ENCODE measurements at regions not wholly inside any gene's neighbourhood (a gene's known extent, or its start where the extent isn't known, plus 50 kb on each side); places are given as distances from the start of the nearest gene placed in this dataset.

GRCh38 chr20:10897336-10897735 is 223.5 kb upstream of the JAG1 start:
- Histone ChIP-seq H3K27me3 (ENCODE audit: insufficient read depth, low read length) (no peaks in the 10 kb centered on the region), H3K4me3 (ENCODE audit: low read depth, low read length) (no peak overlapping the region), H3K4me1 (ENCODE audit: control insufficient read depth, insufficient read depth, low read length, unreplicated experiment) (peaks cover 5% of the 10 kb centered on the region), H3K36me3 (ENCODE audit: insufficient read depth, low read length) (no peaks in the 10 kb centered on the region), H2AFZ (ENCODE audit: low read length, unreplicated experiment) (no peak overlapping the region), H3K27ac (ENCODE audit: low read depth, low read length) (no peak overlapping the region), H3K79me2 (ENCODE audit: control insufficient read depth, insufficient read depth, low read length, unreplicated experiment) (no peaks in the 10 kb centered on the region)

GRCh38 chr20:10898552-10898951 is 224.8 kb upstream of the JAG1 start:
- Histone ChIP-seq H3K36me3 (ENCODE audit: insufficient read depth, low read length) (no peaks in the 10 kb centered on the region), H2AFZ (ENCODE audit: low read length, unreplicated experiment) (no peak overlapping the region), H3K4me3 (ENCODE audit: low read depth, low read length) (no peak overlapping the region), H3K79me2 (ENCODE audit: control insufficient read depth, insufficient read depth, low read length, unreplicated experiment) (no peaks in the 10 kb centered on the region), H3K27ac (ENCODE audit: low read depth, low read length) (no peak overlapping the region), H3K27me3 (ENCODE audit: insufficient read depth, low read length) (no peaks in the 10 kb centered on the region), H3K4me1 (ENCODE audit: control insufficient read depth, insufficient read depth, low read length, unreplicated experiment) (peaks cover 5% of the 10 kb centered on the region)

- peaks cover 5% of the 10 kb centered on the region for H3K4me1 ChIP-seq (ENCODE audit: control insufficient read depth, insufficient read depth, low read length, unreplicated experiment)
- H3K27ac ChIP-seq (ENCODE audit: low read depth, low read length), result no peak overlapping the region
- H2AFZ ChIP-seq (ENCODE audit: low read length, unreplicated experiment), result no peak overlapping the region
- H3K79me2 ChIP-seq (ENCODE audit: control insufficient read depth, insufficient read depth, low read length, unreplicated experiment), result no peaks in the 10 kb centered on the region
- no peaks in the 10 kb centered on the region for H3K36me3 ChIP-seq (ENCODE audit: insufficient read depth, low read length)
- H3K27me3 ChIP-seq (ENCODE audit: insufficient read depth, low read length), result no peaks in the 10 kb centered on the region
- no peak overlapping the region for H3K4me3 ChIP-seq (ENCODE audit: low read depth, low read length)
Measured at GRCh38 chr20:10902174-10902573, 228.4 kb upstream of the JAG1 start.

GRCh38 chr20:10902576-10903282 is 228.9 kb upstream of the JAG1 start:
- Histone ChIP-seq H2AFZ (ENCODE audit: low read length, unreplicated experiment) (no peak overlapping the region), H3K79me2 (ENCODE audit: control insufficient read depth, insufficient read depth, low read length, unreplicated experiment) (no peaks in the 10 kb centered on the region), H3K27me3 (ENCODE audit: insufficient read depth, low read length) (no peaks in the 10 kb centered on the region), H3K4me3 (ENCODE audit: low read depth, low read length) (no peak overlapping the region), H3K4me1 (ENCODE audit: control insufficient read depth, insufficient read depth, low read length, unreplicated experiment) (peaks cover 5% of the 10 kb centered on the region), H3K27ac (ENCODE audit: low read depth, low read length) (no peak overlapping the region), H3K36me3 (ENCODE audit: insufficient read depth, low read length) (no peaks in the 10 kb centered on the region)

- Histone ChIP-seq H3K27me3 (ENCODE audit: insufficient read depth, low read length) (no peaks in the 10 kb centered on the region), H3K79me2 (ENCODE audit: control insufficient read depth, insufficient read depth, low read length, unreplicated experiment) (no peaks in the 10 kb centered on the region), H3K4me1 (ENCODE audit: control insufficient read depth, insufficient read depth, low read length, unreplicated experiment) (no peaks in the 10 kb centered on the region), H3K36me3 (ENCODE audit: insufficient read depth, low read length) (no peaks in the 10 kb centered on the region), H2AFZ (ENCODE audit: low read length, unreplicated experiment) (no peak overlapping the region), H3K27ac (ENCODE audit: low read depth, low read length) (no peak overlapping the region), H3K4me3 (ENCODE audit: low read depth, low read length) (no peak overlapping the region)
Measured at GRCh38 chr20:10906834-10907233, 233.0 kb upstream of the JAG1 start.

GRCh38 chr20:10909803-10910202 is 236.0 kb upstream of the JAG1 start:
- no peaks in the 10 kb centered on the region for H3K4me1 ChIP-seq (ENCODE audit: control insufficient read depth, insufficient read depth, low read length, unreplicated experiment)
- H2AFZ ChIP-seq (ENCODE audit: low read length, unreplicated experiment), result no peak overlapping the region
- no peak overlapping the region for H3K27ac ChIP-seq (ENCODE audit: low read depth, low read length)
- H3K79me2 ChIP-seq (ENCODE audit: control insufficient read depth, insufficient read depth, low read length, unreplicated experiment), result no peaks in the 10 kb centered on the region
- no peaks in the 10 kb centered on the region for H3K36me3 ChIP-seq (ENCODE audit: insufficient read depth, low read length)
- H3K4me3 ChIP-seq (ENCODE audit: low read depth, low read length), result no peak overlapping the region
- no peaks in the 10 kb centered on the region for H3K27me3 ChIP-seq (ENCODE audit: insufficient read depth, low read length)

- no peaks in the 10 kb centered on the region for H3K79me2 ChIP-seq (ENCODE audit: control insufficient read depth, insufficient read depth, low read length, unreplicated experiment)
- no peak overlapping the region for H3K27ac ChIP-seq (ENCODE audit: low read depth, low read length)
- H3K36me3 ChIP-seq (ENCODE audit: insufficient read depth, low read length), result no peaks in the 10 kb centered on the region
- no peak overlapping the region for H2AFZ ChIP-seq (ENCODE audit: low read length, unreplicated experiment)
- H3K27me3 ChIP-seq (ENCODE audit: insufficient read depth, low read length), result no peaks in the 10 kb centered on the region
- no peaks in the 10 kb centered on the region for H3K4me1 ChIP-seq (ENCODE audit: control insufficient read depth, insufficient read depth, low read length, unreplicated experiment)
- H3K4me3 ChIP-seq (ENCODE audit: low read depth, low read length), result no peak overlapping the region
Measured at GRCh38 chr20:10910535-10911178, 236.9 kb upstream of the JAG1 start.

- H3K4me3 ChIP-seq (ENCODE audit: low read depth, low read length), result no peak overlapping the region
Measured at GRCh38 chr20:10911298-10911697, 237.5 kb upstream of the JAG1 start.

GRCh38 chr20:10915815-10916214 is 242.0 kb upstream of the JAG1 start:
- no peak overlapping the region for H2AFZ ChIP-seq (ENCODE audit: low read length, unreplicated experiment)
- no peaks in the 10 kb centered on the region for H3K36me3 ChIP-seq (ENCODE audit: insufficient read depth, low read length)
- H3K27ac ChIP-seq (ENCODE audit: low read depth, low read length), result no peak overlapping the region
- no peaks in the 10 kb centered on the region for H3K27me3 ChIP-seq (ENCODE audit: insufficient read depth, low read length)
- no peaks in the 10 kb centered on the region for H3K79me2 ChIP-seq (ENCODE audit: control insufficient read depth, insufficient read depth, low read length, unreplicated experiment)
- H3K4me1 ChIP-seq (ENCODE audit: control insufficient read depth, insufficient read depth, low read length, unreplicated experiment), result peaks cover 18% of the 10 kb centered on the region
- no peak overlapping the region for H3K4me3 ChIP-seq (ENCODE audit: low read depth, low read length)

More at GRCh38 chr20:10911298-10911697, 237.5 kb upstream of the JAG1 start:
- H3K36me3 ChIP-seq (ENCODE audit: insufficient read depth, low read length), result no peaks in the 10 kb centered on the region
- H2AFZ ChIP-seq (ENCODE audit: low read length, unreplicated experiment), result no peak overlapping the region
- no peaks in the 10 kb centered on the region for H3K27me3 ChIP-seq (ENCODE audit: insufficient read depth, low read length)
- no peak overlapping the region for H3K27ac ChIP-seq (ENCODE audit: low read depth, low read length)
- no peaks in the 10 kb centered on the region for H3K4me1 ChIP-seq (ENCODE audit: control insufficient read depth, insufficient read depth, low read length, unreplicated experiment)
- H3K79me2 ChIP-seq (ENCODE audit: control insufficient read depth, insufficient read depth, low read length, unreplicated experiment), result no peaks in the 10 kb centered on the region

GRCh38 chr20:10916312-10916711 is 242.5 kb upstream of the JAG1 start:
- Histone ChIP-seq H2AFZ (ENCODE audit: low read length, unreplicated experiment) (no peak overlapping the region), H3K27ac (ENCODE audit: low read depth, low read length) (no peak overlapping the region), H3K4me3 (ENCODE audit: low read depth, low read length) (no peak overlapping the region), H3K27me3 (ENCODE audit: insufficient read depth, low read length) (no peaks in the 10 kb centered on the region), H3K36me3 (ENCODE audit: insufficient read depth, low read length) (no peaks in the 10 kb centered on the region), H3K79me2 (ENCODE audit: control insufficient read depth, insufficient read depth, low read length, unreplicated experiment) (no peaks in the 10 kb centered on the region), H3K4me1 (ENCODE audit: control insufficient read depth, insufficient read depth, low read length, unreplicated experiment) (peaks cover 19% of the 10 kb centered on the region)

GRCh38 chr20:10917826-10918225 is 244.0 kb upstream of the JAG1 start:
- peaks cover 35% of the 10 kb centered on the region for H3K4me1 ChIP-seq (ENCODE audit: control insufficient read depth, insufficient read depth, low read length, unreplicated experiment)
- no peak overlapping the region for H2AFZ ChIP-seq (ENCODE audit: low read length, unreplicated experiment)
- H3K27ac ChIP-seq (ENCODE audit: low read depth, low read length), result no peak overlapping the region
- no peaks in the 10 kb centered on the region for H3K27me3 ChIP-seq (ENCODE audit: insufficient read depth, low read length)
- H3K79me2 ChIP-seq (ENCODE audit: control insufficient read depth, insufficient read depth, low read length, unreplicated experiment), result no peaks in the 10 kb centered on the region
- no peaks in the 10 kb centered on the region for H3K36me3 ChIP-seq (ENCODE audit: insufficient read depth, low read length)
- no peak overlapping the region for H3K4me3 ChIP-seq (ENCODE audit: low read depth, low read length)
